ENCODE measurements at regions not wholly inside any gene's neighbourhood (a gene's known extent, or its start where the extent isn't known, plus 50 kb on each side); places are given as distances from the start of the nearest gene placed in this dataset.

- ChIA-PET CTCF (no interaction called here), POLR2A (ENCODE audit: unreplicated experiment) (no interaction called here)
- Histone ChIP-seq H3K27ac (ENCODE audit: low read length) (no peak overlapping the region), H2AFZ (ENCODE audit: low read length) (no peak overlapping the region), H3K9ac (ENCODE audit: low read length) (no peak overlapping the region), H3K79me2 (ENCODE audit: low read length) (no peaks in the 10 kb centered on the region), H3K36me3 (ENCODE audit: low read depth, low read length) (no peaks in the 10 kb centered on the region; the same call in 1 of the 2 replicates), H3K4me1 (ENCODE audit: insufficient read depth, low read length) (no peaks in the 10 kb centered on the region), H3K9me3 (ENCODE audit: low read length) (0 out of 2 replicates have a peak, but pooled peaks cover 3% of the 10 kb centered on the region), H3F3A (ENCODE audit: low read length, unreplicated experiment) (no peaks in the 10 kb centered on the region), H3K9me2 (replicated peaks; ENCODE audit: low read length) (no peaks in the 10 kb centered on the region), H3K4me3 (ENCODE audit: low read length) (no peak overlapping the region), H3K4me2 (ENCODE audit: low read length) (no peak overlapping the region), H3K27me3 (ENCODE audit: low read length) (no peaks in the 10 kb centered on the region), H4K20me1 (ENCODE audit: low read length) (no peaks in the 10 kb centered on the region)
- no peak for TF ChIP-seq EZH2 (IDR thresholded peaks at IDR 0.05; ENCODE audit: low read length, unreplicated experiment)
- TF ChIP-seq EZH2phosphoT487 (IDR thresholded peaks at IDR 0.05; ENCODE audit: borderline replicate concordance, low read length) = no peak
- TF ChIP-seq CTCF (conservative IDR thresholded peaks at IDR 0.05; ENCODE audit: low read depth, low read length) = no peak
- intact Hi-C loops (cut with micrococcal nuclease) = no loop called here
- no TSS peak for BruUV-seq (replicated peaks)
- DNase-seq (no peak), ATAC-seq (no peak)
Observed at GRCh38 chr14:106681568-106681967, 1155.2 kb downstream of the TMEM121 start.

DNA sequence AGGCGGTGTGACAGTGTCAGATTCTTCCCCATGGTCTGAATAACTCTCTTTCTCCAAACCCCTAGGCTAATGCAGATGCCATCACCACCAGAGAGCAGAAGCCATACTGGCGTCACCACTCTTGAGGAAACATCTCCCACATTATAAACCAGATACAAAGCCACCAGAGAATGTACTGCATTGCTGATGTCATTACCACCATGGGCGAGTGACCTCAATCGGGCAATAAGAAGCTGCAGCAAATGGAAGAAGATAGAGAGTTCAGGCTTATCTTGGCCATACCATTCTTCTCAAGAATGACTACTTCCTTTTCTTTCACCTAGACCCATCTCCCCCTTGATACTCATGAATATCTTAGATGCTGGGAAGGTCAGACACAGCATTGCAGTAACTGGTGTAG is 1157.2 kb downstream of the TMEM121 start:
- TF ChIP-seq EZH2phosphoT487 (IDR thresholded peaks at IDR 0.05; ENCODE audit: borderline replicate concordance, low read length) (no peak), EZH2 (IDR thresholded peaks at IDR 0.05; ENCODE audit: low read length, unreplicated experiment) (no peak), CTCF (conservative IDR thresholded peaks at IDR 0.05; ENCODE audit: low read depth, low read length) (no peak)
- Histone ChIP-seq H3K4me1 (ENCODE audit: insufficient read depth, low read length) (no peaks in the 10 kb centered on the region), H4K20me1 (ENCODE audit: low read length) (no peaks in the 10 kb centered on the region), H3K9me2 (replicated peaks; ENCODE audit: low read length) (no peaks in the 10 kb centered on the region), H3K36me3 (ENCODE audit: low read depth, low read length) (no peaks in the 10 kb centered on the region; the same call in 1 of the 2 replicates), H3K4me3 (ENCODE audit: low read length) (no peak overlapping the region), H3K9me3 (ENCODE audit: low read length) (0 out of 2 replicates have a peak, but pooled peaks cover 4% of the 10 kb centered on the region), H3K27me3 (ENCODE audit: low read length) (no peaks in the 10 kb centered on the region), H3K27ac (ENCODE audit: low read length) (no peak overlapping the region), H3K4me2 (ENCODE audit: low read length) (no peak overlapping the region), H3F3A (ENCODE audit: low read length, unreplicated experiment) (no peaks in the 10 kb centered on the region), H3K79me2 (ENCODE audit: low read length) (no peaks in the 10 kb centered on the region), H3K9ac (ENCODE audit: low read length) (no peak overlapping the region), H2AFZ (ENCODE audit: low read length) (no peak overlapping the region)
- DNase-seq (no peak), ATAC-seq (no peak)
- intact Hi-C loops (cut with micrococcal nuclease) = no loop called here
- BruUV-seq (replicated peaks) = no TSS peak
- POLR2A ChIA-PET (ENCODE audit: unreplicated experiment) = no interaction called here
- CTCF ChIA-PET = no interaction called here

DNA sequence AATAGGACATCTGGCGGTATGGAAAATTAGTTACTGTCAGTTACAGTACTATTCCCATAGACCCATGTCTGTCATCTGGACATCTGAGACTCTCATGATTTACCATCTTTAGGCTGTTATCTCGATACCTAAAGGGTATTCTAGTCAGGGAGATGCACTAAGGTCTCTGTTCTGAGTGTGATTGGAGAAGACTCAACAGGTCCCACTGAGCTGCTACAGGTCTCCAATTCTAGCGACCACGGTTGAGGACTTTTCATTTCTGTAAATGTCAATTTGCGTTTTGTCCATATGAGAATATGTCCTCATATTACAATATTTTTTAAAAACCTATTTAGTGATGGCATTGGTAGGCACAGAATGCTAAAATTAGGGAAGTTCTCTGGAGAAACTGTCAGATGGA is 1160.2 kb downstream of the TMEM121 start:
- Histone ChIP-seq H2AFZ (ENCODE audit: low read length) (no peak overlapping the region), H3K4me2 (ENCODE audit: low read length) (no peak overlapping the region), H3K27me3 (ENCODE audit: low read length) (no peaks in the 10 kb centered on the region), H4K20me1 (ENCODE audit: low read length) (no peaks in the 10 kb centered on the region), H3K4me3 (ENCODE audit: low read length) (no peak overlapping the region), H3K9me2 (replicated peaks; ENCODE audit: low read length) (no peaks in the 10 kb centered on the region), H3K9ac (ENCODE audit: low read length) (no peak overlapping the region), H3K79me2 (ENCODE audit: low read length) (no peaks in the 10 kb centered on the region), H3K36me3 (ENCODE audit: low read depth, low read length) (no peaks in the 10 kb centered on the region; the same call in 1 of the 2 replicates), H3K9me3 (ENCODE audit: low read length) (0 out of 2 replicates have a peak, but pooled peaks cover 8% of the 10 kb centered on the region), H3F3A (ENCODE audit: low read length, unreplicated experiment) (no peaks in the 10 kb centered on the region), H3K4me1 (ENCODE audit: insufficient read depth, low read length) (no peaks in the 10 kb centered on the region), H3K27ac (ENCODE audit: low read length) (no peak overlapping the region)
- BruUV-seq (replicated peaks) = no TSS peak
- POLR2A ChIA-PET (ENCODE audit: unreplicated experiment) = no interaction called here
- TF ChIP-seq EZH2 (IDR thresholded peaks at IDR 0.05; ENCODE audit: low read length, unreplicated experiment) (no peak), EZH2phosphoT487 (IDR thresholded peaks at IDR 0.05; ENCODE audit: borderline replicate concordance, low read length) (no peak), CTCF (conservative IDR thresholded peaks at IDR 0.05; ENCODE audit: low read depth, low read length) (no peak)
- intact Hi-C loops (cut with micrococcal nuclease) = no loop called here
- DNase-seq (no peak), ATAC-seq (no peak)
- CTCF ChIA-PET = no interaction called here
